GM13976 (cell line): ENCODE measurements at regions not wholly inside any gene's neighbourhood (a gene's known extent, or its start where the extent isn't known, plus 50 kb on each side); places are given as distances from the start of the nearest gene placed in this dataset.

ENCODE experiments used
- DNase-seq: peaks from one replicate; pipeline ENCODE4 v3.0.0; 2012; ENCODE audit warnings: low spot score
- in situ Hi-C: fragments of 300-500 bp; cut with MboI; formaldehyde crosslinking; loops from one replicate; pipeline ENCODE4 v1.12.0; 2022; ENCODE audit warnings: low sequenced_read_pairs, mixed read lengths, inconsistent platforms; ENCODE audit not compliant: unreplicated experiment
- TF ChIP-seq, protein P1 (sequence below): IDR thresholded peaks from 2 replicates; pipeline ENCODE4 v1.5.1; 2012; ENCODE audit warnings: borderline replicate concordance, mild to moderate bottlenecking; ENCODE audit not compliant: insufficient read depth; ENCODE audit errors: extremely low read depth, missing control alignments, control extremely low read depth

DNA sequence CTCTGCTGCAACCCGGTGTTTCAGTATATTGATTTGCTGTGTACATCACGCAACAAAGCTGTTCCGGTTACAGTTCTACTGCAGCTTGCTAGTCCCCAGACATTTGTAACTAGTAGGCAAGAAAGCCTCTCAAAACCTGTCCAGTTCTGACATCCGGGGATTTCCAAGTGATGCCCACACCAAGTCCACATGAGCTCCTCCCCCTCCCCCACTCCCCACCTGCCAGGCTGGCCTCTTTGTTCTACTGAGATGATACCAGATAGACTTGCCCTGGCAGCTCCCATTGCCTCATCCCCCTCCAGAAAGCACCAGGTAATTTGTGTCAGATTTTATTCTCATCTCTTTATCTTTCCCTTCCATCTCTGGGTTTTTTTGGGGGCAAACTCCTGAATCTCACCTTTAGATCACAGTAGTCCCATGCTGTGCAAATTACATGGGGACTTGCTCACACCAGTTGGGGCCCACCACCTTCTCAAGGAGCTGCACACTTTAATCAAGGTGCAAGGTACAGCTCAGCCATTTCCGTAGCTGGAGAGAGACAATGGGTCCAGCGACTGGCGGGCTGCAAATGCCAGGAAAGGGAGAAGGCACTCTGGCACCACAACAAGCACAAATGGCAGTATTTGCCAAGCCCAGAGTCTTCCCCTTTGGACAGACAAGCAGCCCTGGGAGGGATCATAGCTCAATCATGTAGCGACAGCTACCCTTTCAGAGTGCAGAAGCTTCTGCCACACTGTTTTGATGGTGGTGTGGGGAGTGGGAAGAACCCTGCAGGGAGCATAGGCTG is 183.1 kb downstream of the CYLD start:
- TF ChIP-seq, protein P1, sequence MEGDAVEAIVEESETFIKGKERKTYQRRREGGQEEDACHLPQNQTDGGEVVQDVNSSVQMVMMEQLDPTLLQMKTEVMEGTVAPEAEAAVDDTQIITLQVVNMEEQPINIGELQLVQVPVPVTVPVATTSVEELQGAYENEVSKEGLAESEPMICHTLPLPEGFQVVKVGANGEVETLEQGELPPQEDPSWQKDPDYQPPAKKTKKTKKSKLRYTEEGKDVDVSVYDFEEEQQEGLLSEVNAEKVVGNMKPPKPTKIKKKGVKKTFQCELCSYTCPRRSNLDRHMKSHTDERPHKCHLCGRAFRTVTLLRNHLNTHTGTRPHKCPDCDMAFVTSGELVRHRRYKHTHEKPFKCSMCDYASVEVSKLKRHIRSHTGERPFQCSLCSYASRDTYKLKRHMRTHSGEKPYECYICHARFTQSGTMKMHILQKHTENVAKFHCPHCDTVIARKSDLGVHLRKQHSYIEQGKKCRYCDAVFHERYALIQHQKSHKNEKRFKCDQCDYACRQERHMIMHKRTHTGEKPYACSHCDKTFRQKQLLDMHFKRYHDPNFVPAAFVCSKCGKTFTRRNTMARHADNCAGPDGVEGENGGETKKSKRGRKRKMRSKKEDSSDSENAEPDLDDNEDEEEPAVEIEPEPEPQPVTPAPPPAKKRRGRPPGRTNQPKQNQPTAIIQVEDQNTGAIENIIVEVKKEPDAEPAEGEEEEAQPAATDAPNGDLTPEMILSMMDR, result no peak
- in situ Hi-C loops, result no loop called here
- no peak for DNase-seq

DNA sequence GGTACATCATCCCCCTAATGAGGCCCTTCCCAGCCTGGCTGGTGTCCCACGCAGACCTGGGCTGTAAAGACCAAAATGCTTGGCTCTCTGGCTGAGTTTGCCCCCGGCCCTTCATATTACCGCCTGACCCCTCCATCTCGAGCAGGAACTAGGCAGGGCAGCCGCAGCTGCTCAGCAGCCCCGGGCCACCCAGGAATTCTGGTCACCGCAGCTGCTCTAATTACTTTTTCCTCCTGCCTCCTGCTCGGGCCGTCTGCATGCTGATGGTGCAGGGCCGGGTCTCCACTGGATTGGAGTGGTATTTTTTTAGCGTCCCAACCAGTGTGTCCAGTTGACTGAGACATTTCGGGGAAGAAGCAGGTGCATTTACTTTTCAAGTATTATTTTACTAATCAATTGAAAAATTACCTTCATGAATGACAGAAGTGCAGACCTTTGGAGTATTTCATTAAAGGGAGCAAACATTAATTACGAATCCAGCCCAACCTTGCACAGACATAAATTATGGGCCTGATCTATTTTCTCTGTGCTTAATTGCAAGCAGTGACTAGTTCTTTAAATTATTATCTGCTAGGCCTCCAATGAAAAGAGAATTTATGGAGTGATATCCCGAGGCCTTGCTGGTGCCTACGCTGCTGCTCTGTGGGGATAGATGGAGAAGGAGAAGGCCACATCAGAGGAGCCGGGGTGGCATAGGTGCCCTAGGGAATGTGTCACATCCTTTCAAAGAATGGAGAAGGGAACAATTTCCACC is 176.2 kb downstream of the CYLD start:
- in situ Hi-C loops, result no loop called here
- DNase-seq, result no peak
- TF ChIP-seq, protein P1, result no peak

GRCh38 chr16:50916040-50916439 is 174.2 kb downstream of the CYLD start:
- DNase-seq, result no peak
- TF ChIP-seq, protein P1, result no peak
- in situ Hi-C loops, result no loop called here

DNA sequence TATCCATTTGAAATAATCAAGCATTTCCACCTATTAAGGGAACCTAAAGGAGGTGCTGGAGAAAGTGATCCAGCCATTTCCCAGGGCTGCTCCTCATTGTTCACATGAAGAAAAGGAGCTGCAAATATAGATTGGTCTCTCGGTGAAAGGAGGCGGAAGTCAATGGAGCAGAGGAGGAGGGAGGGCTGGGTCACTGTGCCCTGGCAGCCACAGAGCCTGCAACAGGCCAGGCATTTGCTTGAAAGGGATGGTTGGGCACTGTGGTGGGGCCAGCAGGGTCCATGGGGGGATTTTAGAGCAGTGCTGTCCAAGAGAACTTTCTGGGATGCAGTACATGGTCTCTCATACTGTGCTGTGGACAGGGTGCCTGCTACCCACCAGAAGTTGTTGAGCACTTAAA is 173.2 kb downstream of the CYLD start:
- in situ Hi-C loops, result no loop called here

GRCh38 chr16:50910736-50911100 is 168.8 kb downstream of the CYLD start:
- TF ChIP-seq, protein P1, result no peak
- DNase-seq, result no peak
- in situ Hi-C loops, result no loop called here

More for the DNA sequence above, 173.2 kb downstream of the CYLD start:
- TF ChIP-seq, protein P1, result no peak
- no peak for DNase-seq

GRCh38 chr16:50909831-50910735 is 168.2 kb downstream of the CYLD start:
- DNase-seq, result no peak
- in situ Hi-C loops, result no loop called here
- TF ChIP-seq, protein P1, result no peak
